ENCODE measurements at regions not wholly inside any gene's neighbourhood (a gene's known extent, or its start where the extent isn't known, plus 50 kb on each side); places are given as distances from the start of the nearest gene placed in this dataset.

GRCh38 chr6:159572439-159573110 lies 120.5 kb downstream of the SOD2 start:
- H3F3A ChIP-seq (ENCODE audit: insufficient read depth), result no peaks in the 10 kb centered on the region
- no peak overlapping the region for H3K9ac ChIP-seq (ENCODE audit: low read length)
- peaks cover 9% of the 10 kb centered on the region; the same call in 1 of the 2 replicates for H3K9me3 ChIP-seq (ENCODE audit: insufficient read depth, low read length)
- H4K20me1 ChIP-seq (ENCODE audit: low read depth, low read length), result no peaks in the 10 kb centered on the region
- no peak overlapping the region for H2AFZ ChIP-seq (ENCODE audit: low read depth, low read length, severe bottlenecking)
- H3K27ac ChIP-seq (ENCODE audit: low read depth, low read length), result no peak overlapping the region
- H3K9me2 ChIP-seq (replicated peaks; ENCODE audit: insufficient read depth, low read length), result no peaks in the 10 kb centered on the region
- H3K27me3 ChIP-seq (ENCODE audit: low read length), result no peaks in the 10 kb centered on the region
- TF ChIP-seq CTCF (IDR thresholded peaks at IDR 0.05; ENCODE audit: insufficient read depth, low read length, poor library complexity, severe bottlenecking), result no peak
- H3K4me3 ChIP-seq (ENCODE audit: insufficient read depth, low read length, poor library complexity, severe bottlenecking), result no peak overlapping the region
- H3K36me3 ChIP-seq (ENCODE audit: low read length), result no peaks in the 10 kb centered on the region
- no peaks in the 10 kb centered on the region for H3K79me2 ChIP-seq (ENCODE audit: insufficient read depth, low read length)
- no peak overlapping the region for H3K4me2 ChIP-seq (ENCODE audit: low read depth, low read length, poor library complexity, severe bottlenecking)

GRCh38 chr6:159565181-159565710 lies 127.8 kb downstream of the SOD2 start:
- no peaks in the 10 kb centered on the region for H3K27me3 ChIP-seq (ENCODE audit: low read length)
- no peaks in the 10 kb centered on the region for H4K20me1 ChIP-seq (ENCODE audit: low read depth, low read length)
- no peaks in the 10 kb centered on the region for H3K9me2 ChIP-seq (replicated peaks; ENCODE audit: insufficient read depth, low read length)
- no peak overlapping the region for H3K9ac ChIP-seq (ENCODE audit: low read length)
- H3K4me3 ChIP-seq (ENCODE audit: insufficient read depth, low read length, poor library complexity, severe bottlenecking), result no peak overlapping the region
- no peak for TF ChIP-seq CTCF (IDR thresholded peaks at IDR 0.05; ENCODE audit: insufficient read depth, low read length, poor library complexity, severe bottlenecking)
- no peak for TF ChIP-seq EZH2phosphoT487 (conservative IDR thresholded peaks at IDR 0.05; ENCODE audit: low read length)
- no peak overlapping the region for H2AFZ ChIP-seq (ENCODE audit: low read depth, low read length, severe bottlenecking)
- H3K36me3 ChIP-seq (ENCODE audit: low read length), result no peaks in the 10 kb centered on the region
- H3K27ac ChIP-seq (ENCODE audit: low read depth, low read length), result no peak overlapping the region
- no peak overlapping the region for H3K4me2 ChIP-seq (ENCODE audit: low read depth, low read length, poor library complexity, severe bottlenecking)
- no peaks in the 10 kb centered on the region for H3F3A ChIP-seq (ENCODE audit: insufficient read depth)
- H3K79me2 ChIP-seq (ENCODE audit: insufficient read depth, low read length), result no peaks in the 10 kb centered on the region
- peaks cover 9% of the 10 kb centered on the region; the same call in 1 of the 2 replicates for H3K9me3 ChIP-seq (ENCODE audit: insufficient read depth, low read length)

GRCh38 chr6:159564456-159564855 lies 128.6 kb downstream of the SOD2 start:
- no peak for TF ChIP-seq CTCF (IDR thresholded peaks at IDR 0.05; ENCODE audit: insufficient read depth, low read length, poor library complexity, severe bottlenecking)
- no peak for TF ChIP-seq EZH2phosphoT487 (conservative IDR thresholded peaks at IDR 0.05; ENCODE audit: low read length)

More at GRCh38 chr6:159564456-159564855, 128.6 kb downstream of the SOD2 start:
- Histone ChIP-seq H3K9ac (ENCODE audit: low read length) (no peak overlapping the region), H3K27ac (ENCODE audit: low read depth, low read length) (no peak overlapping the region), H3K36me3 (ENCODE audit: low read length) (no peaks in the 10 kb centered on the region), H3K4me2 (ENCODE audit: low read depth, low read length, poor library complexity, severe bottlenecking) (no peak overlapping the region), H3F3A (ENCODE audit: insufficient read depth) (no peaks in the 10 kb centered on the region), H4K20me1 (ENCODE audit: low read depth, low read length) (no peaks in the 10 kb centered on the region), H2AFZ (ENCODE audit: low read depth, low read length, severe bottlenecking) (no peak overlapping the region), H3K79me2 (ENCODE audit: insufficient read depth, low read length) (no peaks in the 10 kb centered on the region), H3K9me2 (replicated peaks; ENCODE audit: insufficient read depth, low read length) (no peaks in the 10 kb centered on the region), H3K4me3 (ENCODE audit: insufficient read depth, low read length, poor library complexity, severe bottlenecking) (no peak overlapping the region), H3K27me3 (ENCODE audit: low read length) (no peaks in the 10 kb centered on the region), H3K9me3 (ENCODE audit: insufficient read depth, low read length) (peaks cover 1% of the 10 kb centered on the region; the same call in 1 of the 2 replicates)

Measured in SU-DHL-6 (cell line).